HepG2 (cell line): ENCODE measurements at regions not wholly inside any gene's neighbourhood (a gene's known extent, or its start where the extent isn't known, plus 50 kb on each side); places are given as distances from the start of the nearest gene placed in this dataset.

ENCODE experiments used
- KIAA2018 ChIP-seq: sonication (generic); formaldehyde crosslinking; IDR thresholded peaks from 2 replicates; pipeline ENCODE4 v1.5.0; 2020; ENCODE audit warnings: mild to moderate bottlenecking, missing genetic modification reagents, borderline replicate concordance
- MLXIP ChIP-seq: sonication (generic); formaldehyde crosslinking; IDR thresholded peaks from 2 replicates; pipeline ENCODE4 v1.9.0; 2021; ENCODE audit warnings: missing genetic modification reagents, borderline replicate concordance
- MTERF4 ChIP-seq: sonication (generic); formaldehyde crosslinking; IDR thresholded peaks from 2 replicates; pipeline ENCODE4 v1.8.0; 2023; ENCODE audit warnings: mild to moderate bottlenecking, missing genetic modification reagents
- NFKBIZ ChIP-seq: IDR thresholded peaks from 2 replicates; pipeline ENCODE4 v1.6.1; 2018; ENCODE audit warnings: missing genetic modification reagents, missing compliant biosample characterization
- PAXIP1 ChIP-seq: sonication (generic); formaldehyde crosslinking; conservative IDR thresholded peaks from 2 replicates; pipeline ENCODE4 v1.4.0; 2020; ENCODE audit warnings: mild to moderate bottlenecking, missing genetic modification reagents, moderate library complexity
- PPARG ChIP-seq: conservative IDR thresholded peaks from 2 replicates; pipeline ENCODE4 v1.6.1; 2016; ENCODE audit warnings: missing biosample characterization, missing genetic modification reagents
- THAP9 ChIP-seq: sonication (generic); formaldehyde crosslinking; IDR thresholded peaks from 2 replicates; pipeline ENCODE4; 2020; ENCODE audit warnings: missing genetic modification reagents, mild to moderate bottlenecking, borderline replicate concordance
- ZNF83 ChIP-seq: sonication (generic); formaldehyde crosslinking; IDR thresholded peaks from 2 replicates; pipeline ENCODE4 v1.4.0; 2020; ENCODE audit warnings: missing genetic modification reagents, mild to moderate bottlenecking, borderline replicate concordance

GRCh38 chr22:46088541-46089311 lies 61.6 kb upstream of the PPARA start (continued):
- TF ChIP-seq KIAA2018 (no peak), NFKBIZ (CRISPR knock-in tag) (no peak), MTERF4 (no peak), PPARG (CRISPR knock-in tag) (peak; percentile 56; the same call in 1 of the 2 replicates), ZNF83 (CRISPR knock-in tag) (no peak), MLXIP (no peak), THAP9 (CRISPR knock-in tag) (no peak), PAXIP1 (no peak)
